ENCODE measurements at regions not wholly inside any gene's neighbourhood (a gene's known extent, or its start where the extent isn't known, plus 50 kb on each side); places are given as distances from the start of the nearest gene placed in this dataset.

DNA sequence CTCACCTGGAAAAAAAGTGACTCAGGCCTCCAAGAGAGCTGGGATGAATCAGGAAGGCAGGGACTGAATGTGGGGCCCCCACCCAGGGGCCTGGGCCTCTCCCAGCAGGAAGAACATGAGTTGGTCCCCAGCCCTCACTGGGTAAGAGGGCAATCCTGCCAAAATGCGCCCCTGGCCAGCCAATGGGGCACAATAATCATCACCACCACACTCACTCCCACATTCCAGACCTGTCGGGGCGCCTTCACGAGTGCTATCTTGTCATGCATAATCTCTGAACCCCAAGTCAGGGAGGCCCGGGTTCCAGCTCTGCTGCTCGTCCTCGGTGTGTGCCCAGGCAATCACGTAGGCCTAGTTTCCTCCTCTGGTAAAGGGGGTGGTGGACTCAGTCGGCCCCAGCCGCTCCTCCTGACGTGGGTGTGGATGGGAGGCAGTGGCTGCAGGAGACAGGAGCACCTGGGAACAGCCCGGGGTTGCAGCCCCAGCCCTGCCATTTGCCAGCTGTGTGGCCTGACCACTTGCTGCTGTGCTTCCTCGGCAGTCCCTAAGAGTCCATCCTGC, 115.1 kb downstream of the CYP26B1 start:
- ATAC-seq (ENCODE audit: low FRiP score) (no peak), DNase-seq (ENCODE audit: low spot score) (no peak)
- TF ChIP-seq, protein P1, sequence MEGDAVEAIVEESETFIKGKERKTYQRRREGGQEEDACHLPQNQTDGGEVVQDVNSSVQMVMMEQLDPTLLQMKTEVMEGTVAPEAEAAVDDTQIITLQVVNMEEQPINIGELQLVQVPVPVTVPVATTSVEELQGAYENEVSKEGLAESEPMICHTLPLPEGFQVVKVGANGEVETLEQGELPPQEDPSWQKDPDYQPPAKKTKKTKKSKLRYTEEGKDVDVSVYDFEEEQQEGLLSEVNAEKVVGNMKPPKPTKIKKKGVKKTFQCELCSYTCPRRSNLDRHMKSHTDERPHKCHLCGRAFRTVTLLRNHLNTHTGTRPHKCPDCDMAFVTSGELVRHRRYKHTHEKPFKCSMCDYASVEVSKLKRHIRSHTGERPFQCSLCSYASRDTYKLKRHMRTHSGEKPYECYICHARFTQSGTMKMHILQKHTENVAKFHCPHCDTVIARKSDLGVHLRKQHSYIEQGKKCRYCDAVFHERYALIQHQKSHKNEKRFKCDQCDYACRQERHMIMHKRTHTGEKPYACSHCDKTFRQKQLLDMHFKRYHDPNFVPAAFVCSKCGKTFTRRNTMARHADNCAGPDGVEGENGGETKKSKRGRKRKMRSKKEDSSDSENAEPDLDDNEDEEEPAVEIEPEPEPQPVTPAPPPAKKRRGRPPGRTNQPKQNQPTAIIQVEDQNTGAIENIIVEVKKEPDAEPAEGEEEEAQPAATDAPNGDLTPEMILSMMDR (IDR thresholded peaks at IDR 0.05) = no peak

DNA sequence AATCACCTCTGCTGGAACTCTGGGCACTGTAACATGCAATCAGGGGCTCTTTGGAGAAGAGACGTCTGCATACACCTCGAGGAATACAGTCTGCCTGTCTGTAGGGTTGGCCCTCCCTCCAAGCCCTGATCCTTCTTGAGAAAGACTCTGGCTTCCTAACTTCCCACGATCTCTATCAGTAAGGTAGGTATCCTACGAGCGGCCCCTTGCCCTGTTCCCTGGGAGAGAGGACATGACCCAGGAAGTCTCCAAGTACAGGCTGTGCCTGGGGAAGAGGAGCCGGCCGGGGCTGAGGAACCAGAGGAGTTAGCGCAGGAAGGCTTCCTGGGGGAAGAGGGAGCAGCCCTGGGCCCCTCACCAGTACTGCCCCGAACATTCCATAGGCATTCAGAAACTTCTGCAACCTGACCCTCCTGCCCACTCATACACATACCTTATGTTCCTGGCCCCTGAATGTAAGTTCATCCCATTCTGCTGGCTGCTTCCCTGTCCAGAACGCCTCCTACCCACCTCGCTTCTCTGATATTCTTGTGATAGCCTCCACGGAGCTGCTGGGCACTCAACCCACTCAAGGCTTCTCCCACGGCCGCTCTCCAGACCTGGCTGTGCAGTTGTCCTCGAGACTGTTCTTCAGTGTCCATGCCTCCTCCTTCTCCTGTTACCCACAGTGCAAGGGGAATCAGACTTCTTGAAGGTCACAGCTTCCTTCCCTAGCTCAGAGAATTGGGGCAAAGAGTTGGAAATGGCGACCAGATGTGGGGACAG, 116.1 kb downstream of the CYP26B1 start:
- ATAC-seq (ENCODE audit: low FRiP score) = no peak
- no peak for DNase-seq (ENCODE audit: low spot score)
- TF ChIP-seq, protein P1 (IDR thresholded peaks at IDR 0.05) = no peak

DNA sequence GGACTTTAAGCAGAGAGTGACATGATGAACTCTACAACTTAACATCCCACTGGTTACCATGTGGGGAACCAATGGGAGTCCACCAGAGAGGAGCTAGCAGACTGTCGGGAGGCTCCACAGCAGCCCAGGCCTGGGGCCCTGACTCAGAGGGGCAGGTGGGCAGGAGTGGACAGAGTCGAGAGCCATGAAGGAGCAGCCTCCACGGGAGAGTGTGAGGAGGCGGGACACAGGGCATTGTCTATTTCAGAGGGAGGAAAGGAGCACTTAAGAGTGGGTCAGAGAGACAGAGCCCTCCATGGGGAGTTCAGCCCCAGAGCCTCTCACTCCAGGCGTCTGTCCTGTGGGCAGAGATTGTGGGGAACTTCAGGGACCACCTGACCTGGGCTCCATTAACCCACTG, 118.7 kb downstream of the CYP26B1 start:
- no peak for ATAC-seq (ENCODE audit: low FRiP score)

DNA sequence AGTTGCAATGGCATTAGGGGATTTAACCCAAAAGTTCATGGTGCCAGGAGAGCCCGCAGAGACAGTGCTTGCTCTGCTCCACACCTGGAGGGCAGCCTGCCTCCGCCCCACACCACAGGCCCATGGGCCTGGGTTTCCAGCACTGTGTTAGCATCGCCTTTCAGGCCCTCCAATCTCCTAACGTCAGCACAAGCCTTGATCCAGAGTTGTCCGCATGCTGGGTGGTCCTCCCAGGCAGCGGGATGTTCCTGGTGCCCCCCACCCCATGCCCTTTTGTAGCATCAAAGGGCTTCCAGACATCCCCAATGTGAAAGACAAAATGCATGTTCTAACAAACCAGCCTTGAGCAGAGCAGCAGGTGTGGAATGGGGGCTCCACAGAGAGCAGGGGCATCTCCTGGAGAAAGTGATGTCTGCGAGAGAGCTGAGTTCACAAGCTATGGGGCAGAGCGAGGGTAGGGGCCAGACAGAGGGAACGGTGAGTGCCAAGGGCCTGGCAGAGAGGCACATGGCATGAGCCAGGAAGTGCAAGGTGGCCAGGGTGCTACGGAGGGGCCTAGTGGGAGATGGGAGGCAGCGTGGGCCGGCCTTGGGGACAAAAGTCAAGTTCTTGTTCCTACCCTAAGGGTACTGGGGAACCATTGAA, 119.2 kb downstream of the CYP26B1 start:
- ATAC-seq (ENCODE audit: low FRiP score) = no peak
- TF ChIP-seq, protein P1 (IDR thresholded peaks at IDR 0.05) = no peak
- no peak for DNase-seq (ENCODE audit: low spot score)

More for the DNA sequence above, 118.7 kb downstream of the CYP26B1 start:
- TF ChIP-seq, protein P1 (IDR thresholded peaks at IDR 0.05) = no peak
- DNase-seq (ENCODE audit: low spot score) = no peak

DNA sequence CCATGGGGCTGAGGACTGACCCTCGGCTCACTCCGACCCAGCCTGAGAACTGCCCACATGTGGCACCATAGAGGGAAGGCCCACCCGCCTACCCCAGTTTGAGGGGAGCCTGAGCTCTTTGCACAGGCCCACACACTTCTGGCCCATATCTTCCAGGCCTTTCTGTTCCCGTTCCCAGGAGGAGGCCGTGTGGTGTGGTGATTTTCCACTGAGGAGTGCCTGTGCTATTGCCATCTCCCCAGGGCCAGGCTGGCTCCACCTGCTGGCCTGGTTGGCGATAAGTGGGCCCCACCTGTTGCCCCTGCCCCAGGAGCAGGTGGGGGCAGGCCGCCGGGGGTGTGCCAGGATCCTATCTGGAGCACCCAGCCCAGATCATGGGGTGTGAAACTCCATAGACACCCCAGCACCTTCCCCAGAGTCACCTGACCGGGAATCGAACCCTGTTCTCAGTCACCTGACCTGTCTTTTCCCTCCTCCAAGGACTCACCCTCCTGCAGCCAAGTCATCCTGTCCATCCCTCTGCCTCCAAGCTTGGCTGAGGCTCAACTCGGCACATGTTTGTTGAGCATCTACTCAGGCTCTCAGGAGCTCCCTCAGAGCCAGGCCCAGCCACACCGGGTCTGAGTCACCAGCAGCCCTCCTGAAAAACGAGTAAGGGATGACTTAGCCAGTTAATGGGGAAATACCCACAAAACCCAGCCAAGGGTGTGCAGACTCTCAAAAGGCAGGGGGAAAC, 120.1 kb downstream of the CYP26B1 start:
- no peak for ATAC-seq (ENCODE audit: low FRiP score)
- TF ChIP-seq, protein P1 (IDR thresholded peaks at IDR 0.05) = no peak
- DNase-seq (ENCODE audit: low spot score) = no peak

DNA sequence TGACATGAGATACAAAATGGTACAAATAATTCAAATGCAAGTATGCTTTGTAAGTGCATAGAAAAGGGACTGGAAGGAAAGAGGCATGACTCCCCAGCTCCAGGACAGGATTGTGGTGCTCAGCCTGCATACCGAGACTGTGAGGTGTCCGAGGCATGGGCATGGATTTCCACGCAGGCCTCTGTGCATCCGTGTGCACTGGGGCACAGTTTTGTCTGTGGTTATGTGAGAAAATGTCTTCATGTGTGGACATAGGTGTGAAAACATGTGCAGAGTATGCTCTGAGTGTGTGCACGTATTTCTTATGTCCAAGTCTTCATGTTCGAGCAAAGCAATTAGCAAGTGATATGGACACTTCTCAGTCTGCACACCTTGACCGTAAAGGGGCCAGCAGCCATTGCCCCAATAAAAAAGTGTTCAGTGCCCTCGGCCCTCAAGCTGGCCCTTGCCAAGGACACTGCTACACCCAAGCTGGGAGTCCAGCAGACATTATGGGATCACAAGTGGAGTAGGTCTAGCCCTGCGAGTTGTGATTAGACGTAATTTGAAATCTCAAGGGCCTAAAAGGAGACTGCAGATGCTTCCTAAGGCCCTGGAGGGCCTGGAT, 120.7 kb downstream of the CYP26B1 start:
- TF ChIP-seq, protein P1 (IDR thresholded peaks at IDR 0.05) = no peak
- no peak for ATAC-seq (ENCODE audit: low FRiP score)
- no peak for DNase-seq (ENCODE audit: low spot score)

Measured in omental fat pad (tissue), 3 donors.